ENCODE measurements at regions not wholly inside any gene's neighbourhood (a gene's known extent, or its start where the extent isn't known, plus 50 kb on each side); places are given as distances from the start of the nearest gene placed in this dataset.
"Not testable (repeated sequence)": the region's sequence is repeated elsewhere in the genome, so short reads cannot be mapped to it uniquely, and the experiment has no call there.

- TF ChIP-seq SUZ12 (IDR thresholded peaks at IDR 0.05; ENCODE audit: low read length) = no peak
- no peak for TF ChIP-seq ATF3 (IDR thresholded peaks at IDR 0.05; ENCODE audit: insufficient read depth, low read depth, low read length)
- TF ChIP-seq SP2 (IDR thresholded peaks at IDR 0.05; ENCODE audit: low read length) = no peak
Observed at GRCh38 chr9:89680547-89681467, 76.0 kb downstream of the GADD45G start (continued).

DNA sequence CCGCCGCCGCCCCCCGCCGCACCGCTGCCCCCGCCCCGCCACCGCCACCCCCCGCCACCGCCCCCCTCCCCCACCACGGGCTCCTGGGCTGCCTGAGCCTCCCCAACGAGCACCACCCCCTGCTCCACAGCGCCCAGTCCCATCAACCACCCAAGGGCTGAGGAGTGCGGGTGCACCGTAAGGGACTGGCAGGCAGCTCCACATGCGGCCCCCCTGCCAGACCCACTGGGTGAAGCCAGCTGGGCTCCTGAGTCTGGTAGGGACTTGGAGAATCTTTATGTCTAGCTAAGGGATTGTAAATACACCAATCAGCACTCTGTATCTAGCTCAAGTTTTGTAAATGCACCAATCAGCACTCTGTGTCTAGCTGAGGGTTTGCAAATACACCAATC is 76.7 kb downstream of the GADD45G start:
- H3K9ac ChIP-seq (replicated peaks in 1 of 4; ENCODE audit: extremely low read depth in 1 of 4, low read depth in 3 of 4, low read length in 3 of 4); H3K79me1 ChIP-seq (ENCODE audit: low read depth, low read length); H2BK120ac ChIP-seq (replicated peaks; ENCODE audit: low read depth, low read length); H2BK15ac ChIP-seq (ENCODE audit: low read length); H3K27ac ChIP-seq (ENCODE audit: low read depth, low read length); H2BK5ac ChIP-seq (ENCODE audit: low read depth, low read length); FAIRE-seq; H3K4me2 ChIP-seq (ENCODE audit: insufficient read depth in 1 of 2, low read depth in 2 of 2, low read length in 2 of 2); H4K20me1 ChIP-seq (replicated peaks in 1 of 2; ENCODE audit: control insufficient read depth in 1 of 2, insufficient read depth in 2 of 2, low read length in 2 of 2); H3K23ac ChIP-seq (ENCODE audit: insufficient read length); H2BK12ac ChIP-seq (ENCODE audit: low read depth, low read length); DNase-seq (ENCODE audit: low read depth in 1 of 2, low spot score in 2 of 2); H2AK5ac ChIP-seq (ENCODE audit: low read depth, low read length); H2AFZ ChIP-seq (ENCODE audit: low read length); H3K14ac ChIP-seq (ENCODE audit: insufficient read length); H3K9me3 ChIP-seq (ENCODE audit: insufficient read depth in 2 of 2, low read depth in 1 of 2, low read length in 1 of 2); H3K4ac ChIP-seq (replicated peaks; ENCODE audit: insufficient read length, low read depth, low read length); H4K91ac ChIP-seq (replicated peaks; ENCODE audit: insufficient read length, low read length); H3K4me3 ChIP-seq (ENCODE audit: extremely low read depth in 1 of 4, insufficient read depth in 2 of 4, low read depth in 3 of 4, low read length in 4 of 4); H3K36me3 ChIP-seq (ENCODE audit: control insufficient read depth in 2 of 4, insufficient read depth in 4 of 4, low read length in 3 of 4); H3K23me2 ChIP-seq (ENCODE audit: low read depth, low read length); H4K5ac ChIP-seq (ENCODE audit: insufficient read length, low read depth, low read length); H2BK20ac ChIP-seq (ENCODE audit: low read length); H3K79me2 ChIP-seq (ENCODE audit: control insufficient read depth in 1 of 2, insufficient read depth in 2 of 2, low read length in 2 of 2); H4K8ac ChIP-seq (ENCODE audit: extremely low read depth, insufficient read depth, low read length); H3K56ac ChIP-seq (replicated peaks; ENCODE audit: insufficient read length, low read depth, low read length): not testable (repeated sequence)
- WGBS, 2 experiments (ENCODE audit: extremely low coverage in 1 of 2, insufficient coverage in 1 of 2, insufficient read length in 1 of 2, insufficient replicate concordance in 2 of 2, low coverage in 1 of 2, low lambda C conversion rate in 2 of 2, missing lambda C conversion rate in 1 of 2) = 100% methylated on average over 4 of the region's 17 CpGs; no CpG with 5 or more reads in 1 of the 2 experiments
- CTCF ChIA-PET (ENCODE audit: partially characterized antibody) = interaction anchor here (0.7 to 2.5 kb wide), 6 partner anchors 9 to 78 kb away, joined by 3 to 13 read pairs (median 3); no protein-coding TSS in a partner anchor
- 0 out of 2 replicates have a peak overlapping the region, but pooled peaks have one; percentile 4 for H3K18ac ChIP-seq (ENCODE audit: extremely low read depth, low read length)
- POLR2A ChIA-PET (ENCODE audit: partially characterized antibody) = interaction anchor here (1.6 kb wide), 2 partner anchors 14 to 78 kb away, joined by 6 to 7 read pairs; no protein-coding TSS in a partner anchor
- H3K4me1 ChIP-seq (replicated peaks in 1 of 4; ENCODE audit: control insufficient read depth in 3 of 4, insufficient read depth in 4 of 4, low read length in 3 of 4) = peaks cover 13 to 32% (median 24%) of the 10 kb centered on the region in 4 experiments
- peaks cover 0 to 12% (median 3%) of the 10 kb centered on the region in 4 experiments; a peak in 3 of 7 replicates for H3K27me3 ChIP-seq (replicated peaks in 1 of 4; ENCODE audit: control insufficient read depth in 3 of 4, extremely low read depth in 1 of 4, insufficient read depth in 3 of 4, low read length in 3 of 4)

All from H1 (cell line).